Muscle of leg (tissue), 3 donors: ENCODE measurements at regions not wholly inside any gene's neighbourhood (a gene's known extent, or its start where the extent isn't known, plus 50 kb on each side); places are given as distances from the start of the nearest gene placed in this dataset.

Experiments used
- DNase-seq: peaks from one replicate; pipeline ENCODE4 v3.0.0; 2013
- H3K27ac ChIP-seq: one replicate; pipeline ENCODE4 v1.5.1; 2013; ENCODE audit warnings: mild to moderate bottlenecking, low read length, control low read depth
- H3K27me3 ChIP-seq: one replicate; pipeline ENCODE4 v1.6.1; 2013; ENCODE audit warnings: low read length; ENCODE audit not compliant: control insufficient read depth, insufficient read depth
- H3K36me3 ChIP-seq: one replicate; pipeline ENCODE4 v1.6.1; 2013; ENCODE audit warnings: low read length; ENCODE audit not compliant: control insufficient read depth, insufficient read depth
- H3K4me1 ChIP-seq: one replicate; pipeline ENCODE4 v1.6.1; 2013; ENCODE audit warnings: low read length; ENCODE audit not compliant: control insufficient read depth, insufficient read depth
- H3K4me3 ChIP-seq: one replicate; pipeline ENCODE4 v1.5.1; 2013; ENCODE audit warnings: low read length, control low read depth
- H3K9me3 ChIP-seq: replicated peaks from 2 replicates; pipeline ENCODE4 v1.6.1; 2013; ENCODE audit warnings: low read depth, low read length; ENCODE audit not compliant: control insufficient read depth
- WGBS: methylation state at CpG from one replicate; pipeline ENCODE4 v1.1.5; 2013; ENCODE audit warnings: missing lambda C conversion rate; ENCODE audit not compliant: insufficient coverage; 5-methylcytosine and 5-hydroxymethylcytosine counted together

- Histone ChIP-seq H3K36me3 (no peaks in the 10 kb centered on the region), H3K27ac (no peak overlapping the region), H3K27me3 (peaks cover 5% of the 10 kb centered on the region), H3K4me3 (no peak overlapping the region), H3K4me1 (no peaks in the 10 kb centered on the region), H3K9me3 (no peaks in the 10 kb centered on the region)
- no peak for DNase-seq
- 83% methylated on average over 11 of the region's 12 CpGs for WGBS
Observed at GRCh38 chr11:64457416-64458010, 98.2 kb upstream of the SLC22A11 start.

GRCh38 chr11:64458997-64459396, 96.7 kb upstream of the SLC22A11 start:
- Histone ChIP-seq H3K4me3 (no peak overlapping the region), H3K27me3 (peaks cover 3% of the 10 kb centered on the region), H3K27ac (no peak overlapping the region), H3K9me3 (no peaks in the 10 kb centered on the region), H3K36me3 (no peaks in the 10 kb centered on the region), H3K4me1 (no peaks in the 10 kb centered on the region)
- peak; percentile 61 for DNase-seq
- WGBS: 2% methylated on average over 6 of the region's 10 CpGs

GRCh38 chr11:64459609-64460008, 96.1 kb upstream of the SLC22A11 start:
- Histone ChIP-seq H3K9me3 (no peaks in the 10 kb centered on the region), H3K27me3 (peaks cover 5% of the 10 kb centered on the region), H3K27ac (no peak overlapping the region), H3K4me1 (no peaks in the 10 kb centered on the region), H3K4me3 (no peak overlapping the region), H3K36me3 (no peaks in the 10 kb centered on the region)
- DNase-seq: no peak
- 92% methylated on average over 3 of the region's 6 CpGs for WGBS

- H3K36me3 ChIP-seq: no peaks in the 10 kb centered on the region
- peaks cover under 1% of the 10 kb centered on the region for H3K9me3 ChIP-seq
- H3K27ac ChIP-seq: no peak overlapping the region
- no peaks in the 10 kb centered on the region for H3K4me1 ChIP-seq
- H3K4me3 ChIP-seq: no peak overlapping the region
- no peak for DNase-seq
- peaks cover 5% of the 10 kb centered on the region for H3K27me3 ChIP-seq
- no CpG with 5 or more reads among the region's 3 CpGs for WGBS
Observed at GRCh38 chr11:64461081-64461480, 94.7 kb upstream of the SLC22A11 start.

- WGBS: 86% methylated on average over 7 of the region's 7 CpGs
- peaks cover 5% of the 10 kb centered on the region for H3K27me3 ChIP-seq
Observed at GRCh38 chr11:64466115-64466718, 89.5 kb upstream of the SLC22A11 start.

GRCh38 chr11:64469288-64469687, 86.5 kb upstream of the SLC22A11 start:
- WGBS: 91% methylated on average over 3 of the region's 5 CpGs
- no peak overlapping the region for H3K27ac ChIP-seq
- peaks cover 2% of the 10 kb centered on the region for H3K4me1 ChIP-seq
- no peaks in the 10 kb centered on the region for H3K36me3 ChIP-seq
- peaks cover 2% of the 10 kb centered on the region for H3K9me3 ChIP-seq
- DNase-seq: no peak
- H3K27me3 ChIP-seq: peaks cover 4% of the 10 kb centered on the region
- H3K4me3 ChIP-seq: no peak overlapping the region

More at GRCh38 chr11:64466115-64466718, 89.5 kb upstream of the SLC22A11 start:
- H3K4me3 ChIP-seq: no peak overlapping the region
- H3K4me1 ChIP-seq: no peaks in the 10 kb centered on the region
- no peaks in the 10 kb centered on the region for H3K36me3 ChIP-seq
- peaks cover 2% of the 10 kb centered on the region for H3K9me3 ChIP-seq
- no peak overlapping the region for H3K27ac ChIP-seq
- no peak for DNase-seq

GRCh38 chr11:64472593-64473455, 82.9 kb upstream of the SLC22A11 start:
- Histone ChIP-seq H3K4me1 (peaks cover 2% of the 10 kb centered on the region), H3K27ac (no peak overlapping the region), H3K36me3 (no peaks in the 10 kb centered on the region), H3K9me3 (no peaks in the 10 kb centered on the region), H3K27me3 (peaks cover 4% of the 10 kb centered on the region), H3K4me3 (no peak overlapping the region)
- DNase-seq: no peak
- 83% methylated on average over 8 of the region's 10 CpGs for WGBS

GRCh38 chr11:64474680-64475079, 81.1 kb upstream of the SLC22A11 start:
- Histone ChIP-seq H3K4me3 (no peak overlapping the region), H3K4me1 (peaks cover 2% of the 10 kb centered on the region), H3K9me3 (no peaks in the 10 kb centered on the region), H3K27me3 (peaks cover 9% of the 10 kb centered on the region), H3K27ac (no peak overlapping the region), H3K36me3 (no peaks in the 10 kb centered on the region)
- no peak for DNase-seq
- 93% methylated on average over 9 of the region's 11 CpGs for WGBS

GRCh38 chr11:64475145-64475544, 80.6 kb upstream of the SLC22A11 start:
- H3K27me3 ChIP-seq: peaks cover 9% of the 10 kb centered on the region
- H3K4me3 ChIP-seq: no peak overlapping the region
- H3K27ac ChIP-seq: no peak overlapping the region
- 96% methylated on average over 11 of the region's 11 CpGs for WGBS
- H3K4me1 ChIP-seq: peaks cover 2% of the 10 kb centered on the region
- no peak for DNase-seq
- H3K36me3 ChIP-seq: no peaks in the 10 kb centered on the region
- no peaks in the 10 kb centered on the region for H3K9me3 ChIP-seq

- no peak overlapping the region for H3K27ac ChIP-seq
- no peaks in the 10 kb centered on the region for H3K9me3 ChIP-seq
- H3K4me3 ChIP-seq: no peak overlapping the region
- 65% methylated on average over 6 of the region's 7 CpGs for WGBS
- peaks cover 2% of the 10 kb centered on the region for H3K4me1 ChIP-seq
- H3K36me3 ChIP-seq: no peaks in the 10 kb centered on the region
- DNase-seq: no peak
- H3K27me3 ChIP-seq: peaks cover 9% of the 10 kb centered on the region
Observed at GRCh38 chr11:64476881-64477280, 78.9 kb upstream of the SLC22A11 start.
